HG03196 (cell line): ENCODE measurements at regions not wholly inside any gene's neighbourhood (a gene's known extent, or its start where the extent isn't known, plus 50 kb on each side); places are given as distances from the start of the nearest gene placed in this dataset.

ENCODE experiments used
- ATAC-seq: cut with Tn5 transposase; IDR thresholded peaks from one replicate; pipeline ENCODE4 v1.9.1; 2021; ENCODE audit not compliant: unreplicated experiment

DNA sequence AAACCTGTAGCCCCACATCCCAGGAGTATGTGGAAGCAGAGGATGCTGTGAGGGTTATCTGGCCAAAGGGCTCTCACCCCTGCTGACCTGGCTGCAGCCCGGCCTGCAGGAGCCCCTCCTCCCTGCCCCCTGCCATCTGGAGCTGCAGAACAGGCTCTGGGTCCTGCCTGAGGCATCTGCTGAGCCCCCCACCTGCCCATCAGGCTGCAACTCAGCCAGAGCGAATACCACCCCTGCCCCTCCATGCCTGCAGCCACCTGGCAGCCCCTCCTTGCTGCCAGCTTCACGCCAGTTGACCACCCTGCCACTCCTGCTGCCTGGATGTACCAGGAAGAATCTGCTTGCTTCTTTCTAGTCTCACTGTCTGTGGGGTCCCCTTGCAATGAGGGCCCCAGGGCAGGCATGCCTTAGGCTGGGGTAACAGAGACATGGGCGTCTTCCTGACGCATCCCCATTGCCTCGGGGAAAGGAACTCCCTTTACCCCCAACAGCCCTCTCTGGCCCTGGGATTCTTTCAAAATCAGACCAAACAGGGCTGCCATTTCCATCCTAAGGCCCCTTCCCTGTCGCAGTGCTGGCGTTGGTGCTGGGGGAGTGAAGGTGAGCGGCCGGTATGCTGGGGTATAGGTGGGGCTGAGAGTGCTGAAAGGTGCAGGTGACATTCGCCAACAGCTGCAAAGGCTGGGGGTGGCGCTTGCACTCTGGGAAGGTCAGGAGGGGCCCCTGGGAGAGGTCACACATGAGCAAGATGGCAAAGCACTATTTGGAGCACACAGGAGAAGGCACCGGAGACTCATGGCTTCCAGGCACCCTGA, 1334.6 kb downstream of the TBC1D22A start:
- no peak for ATAC-seq

DNA sequence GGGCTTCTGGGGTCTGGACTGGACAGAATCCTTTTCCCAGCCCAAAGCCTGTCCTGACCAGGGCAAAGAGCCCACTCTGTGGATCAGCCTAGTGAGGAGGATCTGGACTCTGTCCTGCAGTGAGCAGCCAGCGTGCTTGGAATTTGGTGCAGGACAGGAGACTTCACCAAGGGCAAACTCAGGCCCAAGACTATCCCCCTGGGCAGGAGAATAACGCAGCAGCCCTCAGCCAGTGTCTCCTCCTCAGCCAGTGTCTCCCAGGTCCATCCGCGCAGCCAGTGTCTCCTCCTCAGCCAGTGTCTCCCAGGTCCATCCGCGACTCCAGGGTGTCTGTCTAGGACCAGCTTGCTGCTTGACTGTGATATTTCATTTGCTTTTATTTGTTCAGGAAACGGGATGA, 1334.0 kb downstream of the TBC1D22A start:
- no peak for ATAC-seq

DNA sequence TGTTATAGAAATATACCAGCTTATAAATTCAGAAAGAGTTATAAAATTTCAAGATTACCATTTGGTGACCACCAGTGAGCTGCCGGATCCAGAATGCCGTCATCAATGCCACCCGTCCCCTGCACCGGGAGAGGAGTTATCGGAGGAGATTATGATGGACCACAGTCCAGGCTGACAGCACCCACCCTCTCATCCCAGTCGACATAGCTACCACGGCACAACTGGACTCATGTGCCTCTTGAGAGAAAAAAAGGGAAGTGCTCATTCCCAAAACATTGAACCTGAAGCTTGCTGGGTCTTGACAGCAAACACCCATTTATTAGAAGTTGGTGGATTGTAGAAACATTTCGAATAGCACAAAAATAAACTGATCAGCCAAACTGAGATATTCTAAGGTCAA, 1331.5 kb downstream of the TBC1D22A start:
- no peak for ATAC-seq

DNA sequence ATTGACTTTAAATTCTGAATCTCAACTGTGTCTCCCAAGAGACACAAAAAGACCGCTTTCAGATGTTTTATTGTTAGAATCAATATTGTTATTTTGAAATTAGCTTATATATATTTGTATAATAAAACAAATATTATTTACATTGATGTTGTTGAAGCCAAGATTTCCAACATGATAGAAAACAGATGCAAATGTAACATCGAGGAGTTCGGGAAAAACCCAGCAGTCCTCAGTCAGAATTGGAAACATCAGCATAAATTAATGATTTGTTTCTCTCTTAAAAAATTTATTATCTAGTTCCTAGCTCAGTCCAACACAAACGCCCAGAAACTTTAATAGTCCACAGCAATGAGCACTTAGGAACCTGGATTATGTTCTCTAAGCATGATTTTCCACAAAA, 1330.4 kb downstream of the TBC1D22A start:
- ATAC-seq = no peak

DNA sequence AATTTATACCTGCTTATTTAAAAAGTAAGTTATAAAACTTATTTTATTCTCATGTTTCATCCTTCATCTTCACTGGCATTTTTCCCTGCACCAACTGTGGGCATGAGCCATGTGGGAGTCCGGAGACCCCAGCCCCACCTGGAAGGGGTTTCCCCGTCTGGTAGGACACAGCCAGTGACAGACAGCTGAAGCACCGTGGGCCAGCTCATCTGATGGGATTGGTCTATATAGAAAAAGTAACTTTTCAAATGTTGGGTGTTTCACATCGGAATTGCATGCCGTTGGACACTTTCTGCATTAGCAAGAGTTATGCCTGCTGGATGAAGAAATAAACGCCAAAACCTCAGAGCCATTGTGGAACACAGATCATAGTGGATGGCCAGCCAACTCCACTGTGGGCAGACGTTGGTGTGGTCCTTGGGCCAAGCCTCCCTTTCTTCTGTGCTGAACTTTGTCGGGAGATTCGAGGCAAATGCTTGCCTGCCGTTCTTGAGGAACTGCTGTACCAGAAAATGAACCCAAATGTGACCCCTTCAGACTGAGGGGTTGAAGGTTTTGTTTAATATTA, 1329.3 kb downstream of the TBC1D22A start:
- ATAC-seq = no peak

DNA sequence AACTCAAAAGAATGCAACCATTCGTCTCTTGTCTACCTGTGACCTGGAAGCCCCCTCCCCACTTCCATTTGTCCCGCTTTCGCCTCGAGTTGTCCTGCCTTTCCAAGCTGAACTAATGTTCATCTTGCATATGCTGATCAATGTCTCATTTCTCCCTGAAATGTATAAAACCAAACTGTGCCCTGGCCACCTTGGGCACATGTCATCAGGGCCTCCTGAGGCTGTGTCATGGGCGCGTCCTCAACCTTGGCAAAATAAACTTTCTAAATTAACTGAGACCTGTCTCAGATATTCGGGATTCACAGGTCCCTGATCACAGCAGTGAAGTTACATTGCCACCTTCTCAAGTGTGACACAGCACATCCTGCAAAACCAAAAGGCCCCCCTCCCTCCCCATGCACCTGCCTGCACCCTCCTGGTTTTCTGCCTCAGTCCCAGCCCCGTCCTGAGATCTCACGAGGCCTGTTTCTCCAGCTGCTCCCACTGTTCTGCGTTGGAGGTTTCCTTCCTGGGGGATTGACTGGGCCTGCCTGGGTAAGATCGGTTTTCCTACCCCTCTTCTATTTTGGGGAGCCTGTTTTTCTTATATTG, 1328.7 kb downstream of the TBC1D22A start:
- no peak for ATAC-seq

DNA sequence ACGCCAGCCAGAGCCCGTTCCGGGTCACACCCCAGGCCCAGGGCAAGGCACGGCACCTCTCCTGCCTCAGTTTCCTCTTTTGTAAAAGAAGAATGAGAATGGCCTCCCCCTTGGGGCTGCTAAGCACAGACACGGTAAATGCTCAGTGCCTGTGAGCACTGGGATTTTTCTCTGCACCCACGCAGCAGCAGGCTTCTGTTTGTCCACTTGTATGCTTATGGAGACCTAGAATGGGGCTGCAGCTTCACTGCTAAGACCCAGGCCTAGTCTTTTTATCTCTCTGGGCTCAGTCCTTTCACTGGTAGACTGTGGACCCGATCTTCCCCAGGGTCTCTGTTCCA, 1327.9 kb downstream of the TBC1D22A start:
- no peak for ATAC-seq

DNA sequence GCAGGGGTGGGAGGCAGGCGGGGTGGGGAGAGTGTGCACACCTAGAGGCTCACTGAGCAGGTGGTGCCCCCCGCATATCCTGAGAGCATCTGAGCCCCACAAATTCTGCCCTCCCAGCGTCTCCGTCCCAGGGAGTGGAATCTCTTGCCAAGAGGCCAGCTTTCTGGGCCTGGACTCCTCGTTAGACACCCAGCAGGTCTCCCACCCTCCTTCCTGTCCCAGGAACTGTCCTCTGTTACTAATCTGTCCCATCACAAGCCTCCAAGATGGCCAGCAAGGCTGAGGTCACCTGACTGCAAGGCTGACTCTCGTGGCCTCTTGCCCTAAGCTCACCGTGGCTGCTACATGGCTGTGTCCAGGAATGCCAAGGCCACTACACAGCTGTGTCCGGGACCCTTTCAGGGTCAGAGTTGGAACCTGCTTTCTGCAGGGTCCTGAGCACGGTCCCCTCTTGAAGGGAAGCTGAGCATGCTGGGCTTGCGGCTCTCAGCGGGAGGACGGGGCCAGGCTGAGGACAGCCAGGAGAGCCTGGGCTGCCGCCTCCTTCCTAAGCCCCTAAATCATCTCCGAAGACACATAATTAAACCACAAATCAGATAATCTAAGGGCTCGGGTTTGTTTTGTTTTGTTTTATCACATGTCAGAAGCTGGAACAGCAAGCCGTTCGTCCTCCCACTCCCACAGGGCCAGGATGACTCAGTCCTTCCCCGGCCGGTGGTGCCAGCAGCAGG, 1327.3 kb downstream of the TBC1D22A start:
- no peak for ATAC-seq

DNA sequence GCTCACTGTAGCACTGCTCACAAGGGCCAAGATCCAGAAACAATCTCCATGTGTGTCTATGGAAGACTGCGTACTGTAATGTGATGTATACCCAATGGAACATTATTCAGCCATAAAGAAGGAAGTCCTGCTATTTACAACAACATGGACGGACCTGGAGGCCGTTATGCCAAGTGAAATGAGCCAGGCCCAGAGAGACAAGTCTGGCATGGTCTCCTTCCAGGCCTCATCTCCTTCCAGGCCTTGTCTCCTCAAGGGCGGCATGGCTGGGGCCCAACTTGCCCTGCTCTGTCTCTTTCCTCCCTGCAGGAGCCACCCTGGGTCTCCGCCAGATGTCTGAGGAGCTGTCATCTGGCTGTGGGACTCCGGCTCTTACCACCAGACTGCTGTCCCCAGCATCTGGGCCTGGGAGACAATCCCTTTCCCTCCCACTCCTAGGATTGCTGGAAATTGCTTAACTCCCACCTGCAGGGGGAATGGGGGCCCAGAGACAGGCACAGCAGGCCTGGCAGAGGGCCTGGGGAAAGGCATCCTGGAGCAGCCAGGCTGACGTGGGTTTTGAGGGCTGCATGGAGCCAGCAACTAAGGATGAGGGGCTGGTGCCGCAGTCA, 1326.6 kb downstream of the TBC1D22A start:
- ATAC-seq = no peak

DNA sequence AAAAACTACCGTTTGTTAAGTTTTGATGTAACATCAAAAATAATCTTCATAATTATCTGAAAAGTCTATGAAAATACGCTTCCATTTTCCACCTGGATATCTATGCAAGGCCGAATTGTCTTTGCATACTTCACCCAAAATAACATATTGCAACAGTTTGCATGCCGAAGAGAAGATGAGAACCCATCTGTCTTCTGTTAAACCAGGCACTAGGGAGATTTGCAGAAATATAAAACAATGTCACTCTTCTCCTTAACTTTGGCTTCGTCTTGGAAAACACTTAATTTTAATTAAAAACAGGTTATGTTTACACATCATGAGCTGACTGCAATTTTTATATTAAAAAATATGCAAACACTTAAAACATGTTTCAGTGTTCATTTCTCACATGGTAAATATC, 1325.8 kb downstream of the TBC1D22A start:
- ATAC-seq = no peak

DNA sequence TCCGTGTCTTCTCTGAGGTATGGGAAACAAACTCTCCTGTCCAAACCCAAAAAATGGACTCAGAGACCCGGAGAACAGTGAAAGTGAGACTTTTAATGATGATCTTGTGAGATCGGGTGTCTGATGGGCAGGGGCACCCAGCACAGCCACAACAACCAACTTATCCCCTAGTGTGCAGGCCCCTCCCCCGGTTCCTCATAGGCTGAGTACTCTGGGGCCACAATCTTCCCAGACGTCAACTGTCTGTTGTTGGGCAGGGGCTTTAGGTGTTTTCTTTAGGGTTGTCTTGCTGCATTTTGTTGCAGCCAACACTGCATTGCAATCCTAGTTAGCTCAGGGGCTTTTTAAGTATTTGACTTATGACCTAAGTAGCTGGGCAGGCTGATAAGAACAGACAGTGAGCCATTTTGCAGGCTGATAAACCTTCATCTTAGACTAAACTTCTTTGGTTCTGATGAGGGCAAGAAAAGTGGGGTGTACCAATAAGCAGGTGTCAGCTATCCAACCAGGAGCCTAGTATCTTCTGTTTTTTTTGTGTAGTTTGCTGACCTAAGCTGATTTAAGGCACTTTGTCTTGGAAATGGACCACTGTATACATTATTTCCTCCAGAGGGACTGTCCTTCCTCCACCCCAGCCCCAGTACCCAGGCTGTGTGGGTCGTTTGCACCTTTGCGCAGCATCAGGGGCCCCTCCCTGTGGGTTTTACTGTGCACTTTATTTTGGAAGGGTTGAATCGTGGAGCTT, 1323.6 kb downstream of the TBC1D22A start:
- no peak for ATAC-seq

DNA sequence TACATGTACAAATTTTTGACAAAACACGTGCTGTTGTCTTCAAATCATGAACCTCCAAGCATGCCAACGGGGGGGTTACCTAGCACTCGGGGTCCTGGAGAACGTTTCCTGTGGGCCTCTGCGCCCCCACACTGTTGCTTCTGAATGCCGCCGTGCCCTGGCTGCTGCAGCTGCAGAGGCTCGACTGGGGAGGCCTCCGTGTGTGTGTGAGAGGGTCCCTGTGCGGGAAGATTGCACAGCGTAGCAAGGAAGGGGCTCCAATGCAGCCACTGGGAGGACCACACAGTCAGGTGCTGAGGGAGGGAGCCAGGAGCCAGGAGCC, 1322.2 kb downstream of the TBC1D22A start:
- no peak for ATAC-seq

DNA sequence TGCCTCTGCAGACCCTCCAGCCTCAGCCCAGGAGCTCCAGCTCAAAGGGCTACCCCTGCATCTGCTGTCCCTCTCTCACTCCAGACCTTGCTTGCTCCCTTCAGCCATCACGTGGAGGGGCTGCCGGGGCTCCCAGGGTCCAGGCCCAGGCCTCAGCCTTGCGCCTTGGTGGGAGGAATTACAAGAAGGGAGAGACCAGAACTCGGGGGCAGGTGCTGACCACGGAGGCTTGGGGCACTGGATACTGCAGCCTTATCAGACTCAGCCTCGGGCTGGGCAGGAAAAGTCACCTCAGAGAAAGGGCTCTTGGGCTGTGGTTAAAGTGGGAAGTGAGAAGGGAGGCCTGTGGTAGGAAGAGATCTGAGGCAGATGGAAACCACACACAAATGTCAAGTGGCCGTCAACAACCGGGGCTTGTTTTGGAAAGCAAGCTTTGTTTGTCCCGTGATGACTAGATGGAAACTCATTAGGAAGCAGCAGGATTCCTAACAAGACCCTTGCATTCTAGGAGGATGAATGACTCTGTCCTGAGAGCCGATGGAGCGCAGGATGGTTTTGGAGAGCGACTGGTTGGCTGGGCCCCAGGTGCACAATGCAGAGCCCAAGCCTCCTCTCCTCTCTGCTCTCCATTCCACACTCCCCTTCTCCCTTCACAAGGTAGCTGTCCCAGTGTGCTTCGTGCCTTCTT, 1321.7 kb downstream of the TBC1D22A start:
- no peak for ATAC-seq

DNA sequence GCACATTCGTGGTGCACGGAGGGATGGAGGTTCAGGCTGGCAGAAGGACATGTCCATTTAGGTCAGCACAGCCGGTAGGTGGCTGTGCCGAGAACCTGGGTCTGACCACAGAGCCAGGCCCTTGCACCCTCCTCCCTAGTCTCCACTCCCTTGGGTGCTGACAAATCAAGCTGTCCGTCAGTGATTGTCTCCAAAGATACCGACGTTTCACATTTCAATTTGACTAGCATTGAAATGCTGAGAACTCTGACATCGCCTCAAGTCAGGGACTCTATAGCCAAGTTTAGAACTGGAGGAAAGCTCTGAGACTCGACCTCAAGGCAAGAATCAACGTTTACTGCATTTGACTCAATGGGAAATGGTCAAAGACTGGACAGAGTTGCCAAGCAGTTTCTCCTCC, 1321.1 kb downstream of the TBC1D22A start:
- no peak for ATAC-seq

DNA sequence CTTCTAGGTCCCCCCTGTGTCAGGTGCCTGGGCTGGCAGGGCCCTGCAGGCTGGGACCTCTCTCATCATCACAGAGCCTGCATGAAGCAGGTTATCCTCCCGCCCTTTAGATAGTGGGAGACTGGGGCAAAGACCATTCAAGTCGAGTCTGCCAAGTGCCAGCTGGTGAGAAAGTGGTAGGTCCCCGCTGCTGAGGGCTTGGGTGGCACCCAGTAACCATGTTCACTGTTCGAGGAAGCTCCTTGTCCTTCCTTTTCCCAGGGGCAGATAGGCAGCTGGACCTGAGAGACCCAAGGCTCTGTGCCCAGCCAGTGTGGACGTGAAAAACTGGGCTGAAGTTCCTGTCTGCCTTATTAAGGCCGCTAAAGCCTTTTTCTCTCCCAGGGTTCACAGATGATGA, 1319.8 kb downstream of the TBC1D22A start:
- no peak for ATAC-seq

DNA sequence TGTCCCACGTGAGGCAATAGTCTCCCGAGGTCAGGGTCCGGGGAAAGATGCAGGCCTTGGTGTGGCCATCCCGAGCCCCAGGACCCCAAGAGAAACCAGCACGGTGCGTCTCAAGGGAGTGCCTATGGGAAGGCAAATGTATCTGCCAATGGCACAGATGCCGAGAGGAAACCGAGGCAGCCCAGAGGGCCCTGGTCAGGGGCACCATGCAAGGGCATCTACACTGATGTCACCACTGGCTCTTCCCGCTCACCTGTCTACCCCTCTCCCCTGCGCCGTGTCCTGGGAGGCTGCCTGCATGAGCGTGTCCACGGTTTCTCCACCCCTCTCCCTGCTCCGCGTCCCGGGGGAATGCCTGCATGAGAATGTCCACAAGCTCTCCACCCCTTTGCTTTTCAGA, 1318.8 kb downstream of the TBC1D22A start:
- no peak for ATAC-seq

DNA sequence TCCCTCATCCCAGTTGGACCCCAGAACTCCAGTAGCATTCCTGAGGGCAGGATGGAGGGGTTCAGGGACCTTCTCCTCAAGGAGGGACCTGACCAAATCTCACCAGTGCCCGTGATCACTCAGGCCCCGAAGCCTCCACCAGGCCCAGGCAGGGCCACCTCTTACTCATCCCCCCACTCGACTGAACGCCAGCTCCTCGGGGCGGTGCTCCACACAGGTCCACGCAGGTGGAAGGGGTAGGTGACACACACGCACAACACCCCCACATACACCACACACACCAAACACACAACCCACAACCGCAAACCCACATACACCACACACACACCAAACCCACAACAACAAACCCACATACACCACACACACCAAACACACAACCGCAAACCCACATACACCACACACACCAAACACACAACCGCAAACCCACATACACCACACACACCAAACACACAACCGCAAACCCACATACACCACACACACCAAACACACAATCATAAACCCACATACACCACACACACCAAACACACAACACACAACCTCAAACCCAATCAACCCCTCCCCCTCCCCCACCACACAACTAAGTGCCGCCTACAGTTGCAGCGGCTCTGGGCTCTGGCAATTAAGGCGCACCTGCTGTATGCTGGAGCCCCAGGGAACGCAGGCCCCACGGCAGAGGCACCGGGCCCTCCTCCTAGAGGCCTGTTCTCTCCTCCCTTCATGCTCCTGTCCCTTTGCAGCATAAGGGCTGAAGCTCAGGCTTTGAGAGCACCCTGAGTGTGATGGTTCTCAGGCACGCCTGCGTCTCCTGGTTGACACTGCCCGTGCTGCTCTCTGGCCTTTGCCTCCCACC, 1318.1 kb downstream of the TBC1D22A start:
- ATAC-seq = no peak

DNA sequence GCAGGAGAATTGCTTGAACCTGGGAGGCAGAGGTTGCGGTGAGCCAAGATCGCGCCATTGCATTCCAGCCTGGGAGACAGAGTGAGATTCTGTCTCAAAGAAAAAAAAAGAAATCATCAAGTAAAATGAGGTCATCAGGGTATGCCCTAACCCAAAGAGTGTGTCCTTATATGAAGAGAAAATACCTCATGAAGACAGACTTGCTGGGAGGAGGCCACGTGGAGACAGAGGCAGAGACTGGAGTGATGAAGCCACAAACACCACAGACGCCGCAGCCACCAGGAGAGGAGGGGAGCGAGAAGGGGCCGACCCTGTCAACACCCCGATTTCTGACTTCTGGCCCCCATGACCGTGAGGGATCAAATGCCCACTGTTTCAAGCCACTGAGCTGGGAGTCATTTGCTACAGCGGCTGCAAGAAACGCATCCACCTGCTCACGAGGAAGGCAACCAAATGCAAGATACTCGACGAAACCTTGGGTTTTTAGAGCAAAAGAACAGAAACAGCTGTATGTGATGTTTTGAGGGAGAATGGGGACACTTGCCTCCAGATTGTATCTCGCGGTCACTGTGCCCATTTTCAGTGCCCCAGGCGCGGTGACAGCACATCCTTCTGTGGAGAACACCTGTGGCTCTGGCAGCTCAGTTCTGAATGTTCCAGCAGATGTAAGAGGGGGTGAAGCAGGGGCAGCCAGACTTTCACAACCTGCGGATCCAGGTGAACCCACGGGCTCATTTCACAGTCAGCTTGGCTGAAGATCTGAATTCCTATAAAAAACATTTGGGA, 1317.2 kb downstream of the TBC1D22A start:
- no peak for ATAC-seq

DNA sequence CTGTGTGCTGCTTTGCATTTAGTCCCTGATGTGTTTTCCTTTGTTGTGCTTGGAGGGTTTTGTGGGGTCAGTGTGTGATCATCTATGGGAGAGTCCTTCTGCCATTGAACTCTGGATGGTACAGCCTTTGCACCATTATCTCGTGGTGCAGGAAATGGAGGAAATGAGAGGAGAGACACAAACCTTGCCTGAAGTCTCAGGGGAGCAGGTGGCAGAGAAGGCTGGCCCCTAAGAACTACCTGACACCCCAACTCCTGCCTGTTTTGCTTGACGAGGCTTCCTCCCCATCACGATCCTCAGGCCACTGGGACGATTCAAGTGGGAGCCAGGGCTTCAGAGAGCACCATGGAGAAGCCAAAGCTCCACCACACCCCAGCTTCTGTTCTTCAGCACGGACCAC, 1316.4 kb downstream of the TBC1D22A start:
- no peak for ATAC-seq
